ENCODE measurements at regions not wholly inside any gene's neighbourhood (a gene's known extent, or its start where the extent isn't known, plus 50 kb on each side); places are given as distances from the start of the nearest gene placed in this dataset.

DNA sequence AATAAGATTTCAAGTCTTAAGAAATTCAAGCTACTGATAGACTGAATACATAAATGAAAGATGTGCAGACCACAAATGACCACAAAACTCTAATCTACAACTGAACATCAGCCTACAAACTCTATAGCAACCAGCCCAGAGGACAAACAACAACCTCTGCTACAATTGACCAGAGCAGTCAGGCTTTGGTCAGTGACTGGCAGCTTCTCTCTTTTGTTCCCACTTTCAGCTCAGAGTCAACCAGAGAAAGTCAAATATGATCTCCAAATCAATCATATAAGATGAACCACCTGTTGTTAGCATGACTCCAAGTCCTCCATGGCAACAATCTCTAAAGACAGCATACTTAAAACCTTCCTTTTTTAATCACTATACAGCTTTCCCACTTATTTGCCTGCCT is 996.2 kb downstream of the SUCLG1 start:
- ATAC-seq (ENCODE audit: low FRiP score) (no peak), DNase-seq (ENCODE audit: low spot score) (no peak)
- TF ChIP-seq, protein P1, sequence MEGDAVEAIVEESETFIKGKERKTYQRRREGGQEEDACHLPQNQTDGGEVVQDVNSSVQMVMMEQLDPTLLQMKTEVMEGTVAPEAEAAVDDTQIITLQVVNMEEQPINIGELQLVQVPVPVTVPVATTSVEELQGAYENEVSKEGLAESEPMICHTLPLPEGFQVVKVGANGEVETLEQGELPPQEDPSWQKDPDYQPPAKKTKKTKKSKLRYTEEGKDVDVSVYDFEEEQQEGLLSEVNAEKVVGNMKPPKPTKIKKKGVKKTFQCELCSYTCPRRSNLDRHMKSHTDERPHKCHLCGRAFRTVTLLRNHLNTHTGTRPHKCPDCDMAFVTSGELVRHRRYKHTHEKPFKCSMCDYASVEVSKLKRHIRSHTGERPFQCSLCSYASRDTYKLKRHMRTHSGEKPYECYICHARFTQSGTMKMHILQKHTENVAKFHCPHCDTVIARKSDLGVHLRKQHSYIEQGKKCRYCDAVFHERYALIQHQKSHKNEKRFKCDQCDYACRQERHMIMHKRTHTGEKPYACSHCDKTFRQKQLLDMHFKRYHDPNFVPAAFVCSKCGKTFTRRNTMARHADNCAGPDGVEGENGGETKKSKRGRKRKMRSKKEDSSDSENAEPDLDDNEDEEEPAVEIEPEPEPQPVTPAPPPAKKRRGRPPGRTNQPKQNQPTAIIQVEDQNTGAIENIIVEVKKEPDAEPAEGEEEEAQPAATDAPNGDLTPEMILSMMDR (IDR thresholded peaks at IDR 0.05) = no peak

DNA sequence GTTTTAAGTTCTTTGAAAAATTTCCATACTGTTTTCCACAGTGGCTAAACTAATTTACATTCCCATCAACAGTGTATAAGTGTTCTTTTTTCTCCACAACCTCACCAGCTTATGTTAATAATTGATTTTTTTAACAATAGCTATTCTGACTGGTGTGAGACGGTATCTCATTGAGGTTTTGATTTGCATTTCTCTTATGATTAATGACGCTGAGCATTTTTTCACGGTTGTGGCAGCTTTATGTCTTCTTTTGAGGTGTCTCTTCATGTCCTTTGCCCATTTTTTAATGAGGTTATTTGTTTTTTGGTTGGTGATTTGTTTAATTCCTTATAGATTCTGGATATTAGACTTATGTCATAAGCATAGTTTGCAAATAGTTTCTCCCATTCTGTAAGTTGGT is 997.9 kb downstream of the SUCLG1 start:
- TF ChIP-seq, protein P1 (IDR thresholded peaks at IDR 0.05) = no peak
- no peak for DNase-seq (ENCODE audit: low spot score)
- no peak for ATAC-seq (ENCODE audit: low FRiP score)

DNA sequence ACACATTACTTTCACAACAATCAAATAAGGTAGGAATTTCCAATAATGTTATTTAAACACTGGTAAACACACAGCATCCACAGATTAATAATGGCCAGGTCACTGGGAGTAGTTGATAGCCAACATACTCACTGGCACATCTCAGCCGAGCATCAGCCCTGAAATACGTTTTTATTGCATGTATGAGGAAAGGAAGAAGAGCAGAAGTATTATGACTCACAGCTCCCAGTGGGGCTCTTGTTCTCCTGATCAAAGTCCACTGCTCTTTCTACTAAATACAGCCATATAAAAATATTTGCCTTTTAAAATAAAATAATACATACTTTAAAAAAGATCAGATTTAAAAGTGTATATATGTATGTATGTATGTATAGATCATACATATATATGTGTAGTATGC is 999.6 kb downstream of the SUCLG1 start:
- DNase-seq (ENCODE audit: low spot score) = no peak

DNA sequence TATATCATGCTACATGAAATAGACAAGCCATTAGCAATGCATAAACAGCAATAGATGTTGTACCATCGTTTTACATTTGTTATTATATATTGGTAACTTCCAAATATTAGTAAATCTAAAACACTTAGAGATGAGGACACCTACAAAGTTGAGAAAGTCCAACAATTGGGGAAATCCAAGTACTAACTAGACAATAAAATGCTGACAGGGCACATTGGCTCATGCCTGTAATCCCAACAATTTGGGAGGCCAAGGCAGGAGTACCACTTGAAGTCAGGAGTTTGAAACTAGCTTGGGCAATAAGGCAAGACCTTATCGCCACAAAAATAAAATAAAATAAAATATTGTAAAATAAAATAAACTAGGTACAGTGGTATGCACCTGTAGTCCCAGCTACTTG is 1023.1 kb downstream of the SUCLG1 start:
- DNase-seq (ENCODE audit: low spot score) (no peak), ATAC-seq (ENCODE audit: low FRiP score) (no peak)
- TF ChIP-seq, protein P1 (IDR thresholded peaks at IDR 0.05) = no peak

More for the DNA sequence above, 999.6 kb downstream of the SUCLG1 start:
- no peak for ATAC-seq (ENCODE audit: low FRiP score)
- TF ChIP-seq, protein P1 (IDR thresholded peaks at IDR 0.05) = no peak

DNA sequence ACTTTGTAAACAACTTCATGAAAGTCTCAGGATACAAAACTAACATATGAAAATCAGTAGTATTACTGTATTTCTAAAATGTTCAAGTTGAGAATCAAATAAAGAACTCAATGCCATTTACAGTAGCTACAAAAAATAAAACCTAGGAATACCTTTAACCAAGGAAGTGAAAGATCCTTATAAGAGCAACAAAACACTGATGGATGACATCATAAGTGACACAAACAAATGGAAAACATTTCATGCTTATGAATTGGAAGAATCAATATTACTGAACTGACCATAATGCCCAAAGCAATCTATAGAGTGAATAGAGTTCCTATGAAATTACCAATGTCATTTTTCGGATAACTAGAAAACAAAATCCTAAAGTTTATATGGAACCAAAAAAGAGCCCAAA is 1038.1 kb downstream of the SUCLG1 start:
- ATAC-seq (ENCODE audit: low FRiP score) (no peak), DNase-seq (ENCODE audit: low spot score) (no peak)
- TF ChIP-seq, protein P1 (IDR thresholded peaks at IDR 0.05) = no peak

DNA sequence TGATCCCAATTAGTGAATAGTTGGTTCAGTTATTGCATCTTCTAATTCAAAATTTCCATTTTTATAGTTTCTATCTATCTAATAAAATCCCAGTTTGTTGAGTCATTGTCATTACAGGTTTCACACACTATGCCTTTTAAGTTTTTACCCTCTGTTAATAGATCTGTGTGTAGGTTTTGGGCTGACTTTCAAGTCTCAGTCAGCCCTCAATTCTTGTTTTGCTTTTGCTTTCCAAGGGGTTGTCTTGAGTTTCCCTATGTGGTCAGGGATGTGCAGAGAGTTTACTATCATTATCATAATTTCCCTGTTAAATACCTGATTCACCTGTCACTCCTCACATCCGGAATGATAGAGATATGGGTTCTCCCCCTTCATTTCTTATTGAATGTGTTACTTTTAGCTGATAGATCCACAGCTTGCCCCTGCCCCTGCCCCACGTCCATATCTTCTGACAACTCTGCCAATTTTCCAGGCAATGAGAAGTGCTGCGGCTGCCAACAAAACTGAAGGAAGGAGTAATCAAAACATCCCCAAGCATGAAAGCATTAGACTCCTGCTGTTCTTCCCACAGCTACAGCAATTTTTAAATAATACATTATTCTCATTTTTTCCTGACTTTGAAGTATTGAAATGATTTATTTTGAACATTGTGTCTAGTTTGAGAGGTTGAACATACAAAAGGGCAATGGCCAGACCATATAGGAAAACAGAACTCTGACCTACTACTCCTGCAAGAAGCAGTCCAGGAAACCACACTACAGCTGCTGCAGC is 1064.8 kb downstream of the SUCLG1 start:
- TF ChIP-seq, protein P1 (IDR thresholded peaks at IDR 0.05) = no peak
- DNase-seq (ENCODE audit: low spot score) (no peak), ATAC-seq (ENCODE audit: low FRiP score) (no peak)

DNA sequence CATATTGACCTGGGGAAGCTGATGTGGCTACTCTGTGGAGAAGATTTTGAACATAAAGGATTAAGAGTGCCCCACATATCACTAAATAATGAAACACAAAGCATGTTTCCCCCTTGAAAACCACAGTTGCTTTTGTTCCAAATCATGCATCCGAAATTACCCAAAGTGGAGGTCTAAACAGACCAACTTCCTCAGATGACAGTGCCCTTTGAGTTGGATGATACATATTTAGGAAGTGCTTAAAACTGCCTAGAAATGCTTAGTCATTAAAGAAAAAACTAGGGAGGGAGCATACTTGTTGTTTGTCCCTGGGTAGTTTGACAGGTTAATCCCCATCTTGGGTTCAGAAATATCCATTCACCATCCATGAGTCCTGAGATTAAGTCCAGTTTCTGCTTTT is 1070.3 kb downstream of the SUCLG1 start:
- TF ChIP-seq, protein P1 (IDR thresholded peaks at IDR 0.05) = no peak
- DNase-seq (ENCODE audit: low spot score) (no peak), ATAC-seq (ENCODE audit: low FRiP score) (no peak)

Measured in omental fat pad (tissue), 3 donors.